ENCODE measurements at regions not wholly inside any gene's neighbourhood (a gene's known extent, or its start where the extent isn't known, plus 50 kb on each side); places are given as distances from the start of the nearest gene placed in this dataset.
"Not testable (repeated sequence)": the region's sequence is repeated elsewhere in the genome, so short reads cannot be mapped to it uniquely, and the experiment has no call there.

GRCh38 chr1:79264975-79265818, 258.7 kb upstream of the ADGRL4 start:
- no peaks in the 10 kb centered on the region for H3K36me3 ChIP-seq
- H3K27me3 ChIP-seq, result no peaks in the 10 kb centered on the region
- no peaks in the 10 kb centered on the region for H3K4me1 ChIP-seq
- no peaks in the 10 kb centered on the region for H3K9me3 ChIP-seq (replicated peaks)
- H3K4me3 ChIP-seq, result no peak overlapping the region
- DNase-seq, result no peak
- no peak overlapping the region for H3K27ac ChIP-seq

DNA sequence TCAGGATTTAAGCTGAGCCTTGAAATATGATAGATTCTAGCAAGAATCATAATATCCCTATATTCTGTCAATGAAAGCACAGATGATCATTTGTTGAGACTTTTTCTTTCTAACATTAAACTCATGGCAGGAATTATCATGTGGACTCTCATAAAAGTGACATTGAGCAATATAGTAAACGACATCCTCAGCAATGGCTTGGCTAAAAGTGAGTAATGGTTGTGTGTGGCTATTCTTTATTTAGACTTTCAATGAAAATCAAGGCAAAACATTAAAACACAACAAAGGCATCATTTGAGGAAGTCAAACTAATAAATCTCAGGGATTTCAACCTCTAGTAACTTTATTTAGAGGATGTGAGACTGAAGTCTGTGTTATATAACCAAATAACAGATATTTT, 257.8 kb upstream of the ADGRL4 start:
- H3K27ac ChIP-seq, result no peak overlapping the region
- no peaks in the 10 kb centered on the region for H3K36me3 ChIP-seq
- H3K9me3 ChIP-seq (replicated peaks), result no peaks in the 10 kb centered on the region
- no peak for DNase-seq
- H3K4me3 ChIP-seq, result no peak overlapping the region
- no peaks in the 10 kb centered on the region for H3K27me3 ChIP-seq
- no peaks in the 10 kb centered on the region for H3K4me1 ChIP-seq

GRCh38 chr1:79262745-79263258, 256.3 kb upstream of the ADGRL4 start:
- DNase-seq, result no peak
- Histone ChIP-seq H3K4me1 (no peaks in the 10 kb centered on the region), H3K9me3 (replicated peaks) (no peaks in the 10 kb centered on the region), H3K27ac (no peak overlapping the region), H3K36me3 (no peaks in the 10 kb centered on the region), H3K4me3 (no peak overlapping the region), H3K27me3 (no peaks in the 10 kb centered on the region)

- no peaks in the 10 kb centered on the region for H3K4me1 ChIP-seq
- H3K27ac ChIP-seq, result no peak overlapping the region
- H3K9me3 ChIP-seq (replicated peaks), result no peaks in the 10 kb centered on the region
- no peaks in the 10 kb centered on the region for H3K27me3 ChIP-seq
- peak in 1 of 2 experiments; percentile 48 for DNase-seq
- no peaks in the 10 kb centered on the region for H3K36me3 ChIP-seq
- no peak overlapping the region for H3K4me3 ChIP-seq
Measured at GRCh38 chr1:79259390-79260336, 253.1 kb upstream of the ADGRL4 start.

DNA sequence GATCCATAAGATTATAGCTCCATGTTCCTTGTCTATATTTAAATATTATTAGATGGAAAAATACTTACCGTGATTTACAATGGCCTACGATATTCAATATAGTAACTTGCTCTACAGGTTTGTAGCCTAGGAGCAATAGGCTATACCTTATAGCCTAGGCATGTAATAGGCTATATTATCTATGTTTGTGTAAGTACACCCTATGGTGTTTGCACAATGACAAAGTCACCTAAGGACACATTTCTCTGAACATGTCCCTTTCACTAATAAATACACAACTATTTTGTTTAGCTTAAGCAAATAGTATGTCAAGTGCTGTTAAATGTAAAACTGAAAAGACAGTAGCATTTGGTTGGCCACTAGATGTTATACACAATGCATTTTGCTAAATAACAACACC, 248.9 kb upstream of the ADGRL4 start:
- H3K36me3 ChIP-seq, result no peaks in the 10 kb centered on the region
- no peaks in the 10 kb centered on the region for H3K4me1 ChIP-seq
- no peaks in the 10 kb centered on the region for H3K9me3 ChIP-seq (replicated peaks)
- no peaks in the 10 kb centered on the region for H3K27me3 ChIP-seq
- DNase-seq, result no peak
- no peak overlapping the region for H3K27ac ChIP-seq
- H3K4me3 ChIP-seq, result no peak overlapping the region

GRCh38 chr1:79252598-79252997, 246.1 kb upstream of the ADGRL4 start:
- Histone ChIP-seq H3K27me3 (no peaks in the 10 kb centered on the region), H3K4me3 (no peak overlapping the region), H3K4me1 (no peaks in the 10 kb centered on the region), H3K27ac (no peak overlapping the region), H3K9me3 (replicated peaks) (no peaks in the 10 kb centered on the region), H3K36me3 (no peaks in the 10 kb centered on the region)
- no peak for DNase-seq

DNA sequence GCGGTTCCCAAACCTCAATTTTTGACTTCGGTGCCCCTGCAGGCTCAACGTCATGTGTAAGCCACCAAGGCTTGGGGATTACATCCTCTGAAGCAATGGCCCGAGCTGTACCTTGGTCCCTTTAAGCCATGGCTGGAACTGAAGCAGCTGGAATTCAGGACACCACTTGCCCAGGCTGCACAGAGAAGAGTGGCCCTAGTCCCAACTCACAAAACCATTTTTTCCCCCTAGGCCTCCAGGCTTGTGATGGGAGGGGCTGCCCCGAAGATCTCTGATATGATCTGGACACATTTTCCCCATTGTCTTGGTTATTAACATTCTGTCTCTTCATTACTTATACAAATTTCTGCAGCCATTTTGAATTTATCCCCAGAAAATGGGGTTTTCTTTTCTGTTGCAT, 233.3 kb upstream of the ADGRL4 start:
- no peak overlapping the region for H3K4me3 ChIP-seq
- no peak for DNase-seq
- no peaks in the 10 kb centered on the region for H3K36me3 ChIP-seq
- H3K9me3 ChIP-seq (replicated peaks), result no peaks in the 10 kb centered on the region
- no peaks in the 10 kb centered on the region for H3K4me1 ChIP-seq
- H3K27me3 ChIP-seq, result no peaks in the 10 kb centered on the region
- H3K27ac ChIP-seq, result no peak overlapping the region

GRCh38 chr1:79235301-79236002, 228.9 kb upstream of the ADGRL4 start:
- H3K27me3 ChIP-seq, result no peaks in the 10 kb centered on the region
- DNase-seq, result no peak
- no peak overlapping the region for H3K4me3 ChIP-seq
- H3K9me3 ChIP-seq (replicated peaks), result no peaks in the 10 kb centered on the region
- H3K4me1 ChIP-seq, result no peaks in the 10 kb centered on the region
- H3K27ac ChIP-seq, result no peak overlapping the region
- no peaks in the 10 kb centered on the region for H3K36me3 ChIP-seq

GRCh38 chr1:79232818-79233217, 226.3 kb upstream of the ADGRL4 start:
- Histone ChIP-seq H3K4me1 (no peaks in the 10 kb centered on the region), H3K9me3 (replicated peaks) (no peaks in the 10 kb centered on the region)
- DNase-seq, result no peak

DNA sequence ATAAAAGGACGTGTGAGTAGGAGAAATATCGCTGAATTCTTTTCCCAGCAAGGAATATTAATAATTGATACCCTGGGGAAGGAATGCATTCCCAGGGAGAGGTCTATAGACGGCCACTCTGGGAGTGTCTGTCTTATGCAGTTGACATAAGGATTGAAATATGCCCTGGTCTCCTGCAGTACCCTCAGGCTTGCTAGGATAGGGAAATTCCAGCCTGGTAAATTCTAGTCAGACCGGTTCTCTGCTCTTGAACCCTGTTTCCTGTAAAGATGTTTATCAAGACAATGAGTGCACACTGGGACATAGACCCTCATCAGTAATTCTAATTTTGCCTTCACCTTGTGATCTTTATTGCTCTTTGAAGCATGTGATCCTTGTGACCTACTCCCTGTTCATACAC, 224.2 kb upstream of the ADGRL4 start:
- H3K4me1 ChIP-seq; H3K36me3 ChIP-seq; H3K27ac ChIP-seq; DNase-seq; H3K4me3 ChIP-seq; H3K9me3 ChIP-seq (replicated peaks); H3K27me3 ChIP-seq: not testable (repeated sequence)

More at GRCh38 chr1:79232818-79233217, 226.3 kb upstream of the ADGRL4 start:
- no peaks in the 10 kb centered on the region for H3K27me3 ChIP-seq
- H3K27ac ChIP-seq, result no peak overlapping the region
- H3K4me3 ChIP-seq, result no peak overlapping the region
- H3K36me3 ChIP-seq, result no peaks in the 10 kb centered on the region

DNA sequence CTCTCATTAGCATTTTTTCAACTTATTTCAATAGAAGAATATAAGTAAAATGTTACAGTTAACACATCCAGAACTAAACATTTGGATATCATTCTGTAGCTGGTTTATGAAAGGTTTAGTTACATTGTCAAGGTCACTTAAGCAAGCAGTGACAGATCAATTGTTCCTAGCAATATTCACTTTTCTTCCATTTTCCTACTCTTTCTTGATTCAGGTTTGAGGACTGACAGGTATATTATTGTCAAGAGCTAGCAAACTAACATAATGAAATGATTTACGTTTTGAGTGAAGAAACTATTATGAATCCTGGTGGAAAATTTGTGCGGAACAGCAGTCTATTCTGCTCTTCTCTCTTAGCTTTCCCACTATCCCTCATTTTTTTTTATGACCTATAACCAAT, 220.4 kb upstream of the ADGRL4 start:
- no peak overlapping the region for H3K4me3 ChIP-seq
- no peaks in the 10 kb centered on the region for H3K4me1 ChIP-seq
- no peaks in the 10 kb centered on the region for H3K36me3 ChIP-seq
- DNase-seq, result no peak
- no peaks in the 10 kb centered on the region for H3K27me3 ChIP-seq
- H3K9me3 ChIP-seq (replicated peaks), result no peaks in the 10 kb centered on the region
- no peak overlapping the region for H3K27ac ChIP-seq

DNA sequence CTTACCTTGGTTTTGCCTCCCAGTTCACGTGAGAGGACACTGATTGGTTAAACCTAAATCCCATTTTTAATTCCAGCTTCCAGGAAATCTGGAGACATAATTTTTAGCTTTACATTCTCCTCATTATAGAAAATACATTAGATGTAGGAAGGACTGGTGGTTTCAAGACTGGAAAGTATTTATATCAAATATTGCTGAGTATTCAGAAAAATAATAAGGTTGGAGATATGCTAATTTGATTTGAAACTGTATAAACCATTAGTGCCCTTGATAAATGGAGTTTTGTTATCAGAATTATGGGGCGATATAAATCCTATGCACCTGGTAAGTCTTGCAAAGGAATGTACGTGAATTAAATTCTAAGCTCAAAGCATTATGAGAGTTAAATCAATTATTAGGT, 218.0 kb upstream of the ADGRL4 start:
- H3K27me3 ChIP-seq, result no peaks in the 10 kb centered on the region
- no peaks in the 10 kb centered on the region for H3K4me1 ChIP-seq
- no peak overlapping the region for H3K27ac ChIP-seq
- no peak for DNase-seq
- H3K9me3 ChIP-seq (replicated peaks), result no peaks in the 10 kb centered on the region
- H3K4me3 ChIP-seq, result no peak overlapping the region
- no peaks in the 10 kb centered on the region for H3K36me3 ChIP-seq

DNA sequence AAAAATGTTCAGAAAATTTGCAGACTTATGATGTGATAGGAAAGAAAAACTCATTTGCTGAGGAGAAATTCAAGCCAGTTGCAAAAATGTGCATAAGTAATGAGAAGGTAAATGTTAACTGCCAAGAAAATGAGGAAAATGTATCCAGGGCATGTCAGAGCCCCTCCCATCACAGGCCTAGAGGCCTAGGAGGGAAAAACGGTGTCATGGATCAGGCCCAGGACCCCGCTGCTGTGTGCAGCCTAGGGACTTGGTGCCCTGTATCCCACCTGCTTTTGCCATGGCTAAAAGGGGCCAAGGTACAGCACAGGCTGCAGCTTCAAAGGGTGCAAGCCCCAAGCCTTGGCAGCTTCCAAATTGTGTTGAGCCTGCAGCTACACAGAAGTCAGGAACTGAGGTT, 214.0 kb upstream of the ADGRL4 start:
- Histone ChIP-seq H3K4me3 (no peak overlapping the region), H3K4me1 (no peaks in the 10 kb centered on the region), H3K27ac (no peak overlapping the region), H3K36me3 (no peaks in the 10 kb centered on the region), H3K27me3 (no peaks in the 10 kb centered on the region), H3K9me3 (replicated peaks) (no peaks in the 10 kb centered on the region)
- DNase-seq, result no peak

DNA sequence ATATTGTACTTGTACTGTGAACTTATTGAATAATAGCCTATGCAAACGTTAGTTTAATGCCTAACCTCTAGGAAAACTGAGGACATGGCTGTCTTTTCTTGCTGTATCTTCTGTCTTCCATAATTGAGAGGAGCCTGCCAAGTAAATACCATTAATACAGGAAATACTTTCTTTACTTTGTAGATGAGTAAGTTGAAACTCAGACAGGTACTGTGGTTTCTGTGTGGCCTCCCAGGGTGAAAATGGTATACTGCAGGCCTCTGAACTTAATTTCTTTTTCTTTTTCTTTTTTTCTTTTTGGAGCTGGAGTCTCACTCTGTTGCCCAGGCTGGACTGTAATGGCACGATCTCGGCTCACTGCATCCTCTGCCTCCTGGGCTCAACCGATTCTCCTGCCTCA, 208.8 kb upstream of the ADGRL4 start:
- no peaks in the 10 kb centered on the region for H3K4me1 ChIP-seq
- no peak overlapping the region for H3K27ac ChIP-seq
- H3K9me3 ChIP-seq (replicated peaks), result no peaks in the 10 kb centered on the region
- no peak for DNase-seq
- no peaks in the 10 kb centered on the region for H3K27me3 ChIP-seq
- H3K4me3 ChIP-seq, result no peak overlapping the region
- no peaks in the 10 kb centered on the region for H3K36me3 ChIP-seq

- H3K36me3 ChIP-seq, result no peaks in the 10 kb centered on the region
- no peaks in the 10 kb centered on the region for H3K4me1 ChIP-seq
- H3K27me3 ChIP-seq, result no peaks in the 10 kb centered on the region
- DNase-seq, result no peak
- H3K27ac ChIP-seq, result no peak overlapping the region
- no peak overlapping the region for H3K4me3 ChIP-seq
- H3K9me3 ChIP-seq (replicated peaks), result no peaks in the 10 kb centered on the region
Measured at GRCh38 chr1:79207786-79208185, 201.3 kb upstream of the ADGRL4 start.
